ENCODE measurements at regions not wholly inside any gene's neighbourhood (a gene's known extent, or its start where the extent isn't known, plus 50 kb on each side); places are given as distances from the start of the nearest gene placed in this dataset.

DNA sequence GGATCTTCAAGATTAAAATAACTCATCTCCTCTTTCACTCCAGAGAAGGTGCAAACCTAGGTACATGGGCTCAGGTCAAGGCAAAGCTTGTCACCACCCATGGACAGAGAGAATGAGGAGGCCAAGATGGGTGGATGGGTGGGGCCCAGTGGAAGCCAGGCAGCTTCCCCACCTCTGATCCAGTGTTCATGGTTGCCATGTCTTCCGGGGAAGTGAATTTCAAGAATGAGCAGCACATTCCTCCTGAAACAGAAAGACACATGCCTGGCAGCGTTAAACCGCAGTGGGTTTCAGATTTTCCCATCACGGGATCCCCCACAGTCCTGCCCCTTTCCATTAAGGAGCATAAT lies 301.7 kb downstream of the EIPR1 start:
- no peaks in the 10 kb centered on the region for H3K4me1 Mint-ChIP-seq (ENCODE audit: low read depth)
- H3K27me3 Mint-ChIP-seq (ENCODE audit: low read depth): peaks cover 8% of the 10 kb centered on the region
- no peak overlapping the region for H3K4me3 Mint-ChIP-seq (ENCODE audit: unreplicated experiment)
- H3K9me3 Mint-ChIP-seq (ENCODE audit: low read depth): no peaks in the 10 kb centered on the region
- no peak overlapping the region for H3K27ac Mint-ChIP-seq (ENCODE audit: unreplicated experiment)
- TF ChIP-seq, protein P1, sequence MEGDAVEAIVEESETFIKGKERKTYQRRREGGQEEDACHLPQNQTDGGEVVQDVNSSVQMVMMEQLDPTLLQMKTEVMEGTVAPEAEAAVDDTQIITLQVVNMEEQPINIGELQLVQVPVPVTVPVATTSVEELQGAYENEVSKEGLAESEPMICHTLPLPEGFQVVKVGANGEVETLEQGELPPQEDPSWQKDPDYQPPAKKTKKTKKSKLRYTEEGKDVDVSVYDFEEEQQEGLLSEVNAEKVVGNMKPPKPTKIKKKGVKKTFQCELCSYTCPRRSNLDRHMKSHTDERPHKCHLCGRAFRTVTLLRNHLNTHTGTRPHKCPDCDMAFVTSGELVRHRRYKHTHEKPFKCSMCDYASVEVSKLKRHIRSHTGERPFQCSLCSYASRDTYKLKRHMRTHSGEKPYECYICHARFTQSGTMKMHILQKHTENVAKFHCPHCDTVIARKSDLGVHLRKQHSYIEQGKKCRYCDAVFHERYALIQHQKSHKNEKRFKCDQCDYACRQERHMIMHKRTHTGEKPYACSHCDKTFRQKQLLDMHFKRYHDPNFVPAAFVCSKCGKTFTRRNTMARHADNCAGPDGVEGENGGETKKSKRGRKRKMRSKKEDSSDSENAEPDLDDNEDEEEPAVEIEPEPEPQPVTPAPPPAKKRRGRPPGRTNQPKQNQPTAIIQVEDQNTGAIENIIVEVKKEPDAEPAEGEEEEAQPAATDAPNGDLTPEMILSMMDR (IDR thresholded peaks at IDR 0.05): no peak
- no peak for DNase-seq (ENCODE audit: low spot score)
- no peaks in the 10 kb centered on the region for H3K36me3 Mint-ChIP-seq (ENCODE audit: low read depth)

DNA sequence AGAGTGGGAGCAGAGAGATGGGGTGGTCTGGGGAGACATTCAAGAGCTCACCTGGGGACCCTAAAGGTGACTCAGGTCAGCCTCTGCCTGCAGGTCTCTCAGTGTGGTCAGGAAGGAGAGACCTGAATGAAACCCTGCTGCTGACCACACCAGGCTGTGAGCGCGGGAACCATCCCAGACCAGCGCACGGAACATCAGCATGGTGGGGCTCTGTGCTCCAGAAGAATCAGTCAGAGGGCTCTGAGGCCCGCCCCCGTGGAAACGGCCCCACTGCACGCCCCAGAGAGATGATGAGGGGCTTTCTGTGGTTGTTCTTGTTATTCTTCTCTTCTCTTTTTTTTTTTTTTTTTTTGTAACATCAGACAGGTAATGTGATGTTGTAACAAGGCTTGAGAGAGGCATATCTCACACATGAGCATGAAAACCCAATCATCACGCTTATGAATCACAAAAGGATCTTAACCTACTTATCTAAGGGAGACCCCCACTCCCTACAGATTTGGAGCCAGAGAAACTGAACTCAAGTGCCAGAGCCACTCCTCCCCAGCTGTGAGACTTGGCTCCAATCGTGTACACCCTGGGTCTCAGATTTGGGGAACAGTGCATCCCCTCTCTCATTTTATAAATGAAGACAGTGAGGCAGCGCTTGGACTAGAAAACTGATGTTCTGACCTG lies 302.2 kb downstream of the EIPR1 start:
- no peak overlapping the region for H3K27ac Mint-ChIP-seq (ENCODE audit: unreplicated experiment)
- H3K36me3 Mint-ChIP-seq (ENCODE audit: low read depth): no peaks in the 10 kb centered on the region
- no peaks in the 10 kb centered on the region for H3K9me3 Mint-ChIP-seq (ENCODE audit: low read depth)
- H3K4me1 Mint-ChIP-seq (ENCODE audit: low read depth): no peaks in the 10 kb centered on the region
- no peak for DNase-seq (ENCODE audit: low spot score)
- H3K27me3 Mint-ChIP-seq (ENCODE audit: low read depth): peaks cover 8% of the 10 kb centered on the region
- no peak overlapping the region for H3K4me3 Mint-ChIP-seq (ENCODE audit: unreplicated experiment)
- TF ChIP-seq, protein P1 (IDR thresholded peaks at IDR 0.05): no peak

DNA sequence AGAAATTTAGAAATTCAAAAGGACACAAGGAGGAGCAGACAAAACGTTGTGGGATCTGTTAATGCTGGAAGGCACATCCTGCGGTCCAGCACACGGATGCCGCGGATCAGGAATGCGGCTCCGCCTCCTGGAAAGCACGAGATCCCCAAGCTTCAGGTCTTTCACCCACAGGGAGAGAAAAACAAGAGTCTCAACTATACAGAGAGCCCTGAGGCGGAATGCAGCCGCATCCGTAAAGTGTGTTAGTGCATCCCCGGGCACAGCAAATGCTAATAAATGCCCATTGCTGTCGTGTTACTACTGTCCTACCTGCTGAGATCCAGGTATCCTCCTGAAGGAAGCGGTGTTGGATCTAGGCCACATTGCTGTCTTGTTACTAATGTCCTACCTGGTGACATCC lies 303.9 kb downstream of the EIPR1 start:
- no peak overlapping the region for H3K4me3 Mint-ChIP-seq (ENCODE audit: unreplicated experiment)

DNA sequence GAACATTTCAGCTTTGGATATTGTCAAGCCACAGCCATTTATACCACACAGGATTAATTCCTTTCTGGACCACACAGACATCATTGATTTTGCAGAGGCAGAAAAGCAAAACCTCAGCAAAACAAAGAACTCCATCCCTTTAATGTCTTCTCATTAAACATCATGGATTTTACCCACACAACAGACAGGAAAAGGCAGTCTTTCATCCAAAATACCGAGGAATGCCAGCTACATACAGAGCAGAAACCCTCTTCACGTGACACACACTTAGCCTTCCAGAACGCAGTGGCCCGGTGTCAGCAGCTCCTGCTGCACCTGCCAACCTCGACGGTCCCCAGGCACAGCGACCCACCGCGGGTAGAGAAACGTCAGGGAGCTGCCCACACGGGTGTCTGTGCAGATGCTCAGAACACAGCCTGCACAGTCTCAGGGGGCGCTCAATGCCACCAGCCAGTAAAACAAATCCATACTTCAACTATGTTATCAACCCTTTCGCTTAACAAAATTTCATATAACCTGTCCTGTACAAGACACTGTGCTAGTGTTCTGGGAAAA lies 304.5 kb downstream of the EIPR1 start:
- Mint-ChIP-seq H3K4me1 (ENCODE audit: low read depth) (no peaks in the 10 kb centered on the region), H3K36me3 (ENCODE audit: low read depth) (no peaks in the 10 kb centered on the region), H3K9me3 (ENCODE audit: low read depth) (peaks cover 2% of the 10 kb centered on the region), H3K27ac (ENCODE audit: unreplicated experiment) (no peak overlapping the region), H3K4me3 (ENCODE audit: unreplicated experiment) (no peak overlapping the region), H3K27me3 (ENCODE audit: low read depth) (peaks cover 14% of the 10 kb centered on the region)
- TF ChIP-seq, protein P1 (IDR thresholded peaks at IDR 0.05): no peak
- no peak for DNase-seq (ENCODE audit: low spot score)

More for the DNA sequence above, 303.9 kb downstream of the EIPR1 start:
- peaks cover 12% of the 10 kb centered on the region for H3K27me3 Mint-ChIP-seq (ENCODE audit: low read depth)
- DNase-seq (ENCODE audit: low spot score): no peak
- H3K4me1 Mint-ChIP-seq (ENCODE audit: low read depth): no peaks in the 10 kb centered on the region
- no peaks in the 10 kb centered on the region for H3K9me3 Mint-ChIP-seq (ENCODE audit: low read depth)
- H3K27ac Mint-ChIP-seq (ENCODE audit: unreplicated experiment): no peak overlapping the region
- no peaks in the 10 kb centered on the region for H3K36me3 Mint-ChIP-seq (ENCODE audit: low read depth)
- TF ChIP-seq, protein P1 (IDR thresholded peaks at IDR 0.05): no peak

DNA sequence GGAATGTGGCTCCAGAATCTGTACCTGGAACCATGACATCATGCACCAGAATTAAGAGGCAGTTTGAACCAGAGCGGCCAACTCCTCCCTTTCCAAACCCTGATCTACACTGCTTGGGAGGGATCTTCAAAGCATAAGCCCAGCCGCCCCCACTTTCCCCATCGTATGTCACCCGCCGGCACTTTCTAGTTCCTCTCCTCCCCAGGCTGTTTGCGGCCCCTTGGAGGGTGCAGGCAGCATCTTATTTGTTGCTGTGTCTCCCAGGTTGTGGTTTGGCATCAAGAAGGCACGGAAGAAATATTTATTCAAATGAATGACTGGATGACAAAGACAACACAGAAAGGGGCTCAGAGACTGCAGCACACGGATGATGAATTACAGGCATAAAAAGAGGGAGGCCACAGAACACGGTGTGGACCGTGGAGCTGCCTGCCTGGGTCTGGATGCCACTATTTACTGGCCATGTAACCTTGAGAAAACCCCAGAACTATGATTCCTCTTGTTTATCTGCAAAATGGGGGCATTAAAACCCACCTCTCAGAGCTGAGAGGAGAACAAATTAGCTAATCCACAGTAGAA lies 305.8 kb downstream of the EIPR1 start:
- no peak overlapping the region for H3K4me3 Mint-ChIP-seq (ENCODE audit: unreplicated experiment)

More for the DNA sequence above, 305.8 kb downstream of the EIPR1 start:
- Mint-ChIP-seq H3K4me1 (ENCODE audit: low read depth) (no peaks in the 10 kb centered on the region), H3K27ac (ENCODE audit: unreplicated experiment) (no peak overlapping the region), H3K36me3 (ENCODE audit: low read depth) (no peaks in the 10 kb centered on the region), H3K27me3 (ENCODE audit: low read depth) (peaks cover 15% of the 10 kb centered on the region), H3K9me3 (ENCODE audit: low read depth) (peaks cover 3% of the 10 kb centered on the region)
- DNase-seq (ENCODE audit: low spot score): no peak
- TF ChIP-seq, protein P1 (IDR thresholded peaks at IDR 0.05): no peak

Data from chondrocyte (in vitro differentiated cells).